Ishikawa (cell line): ENCODE measurements at regions not wholly inside any gene's neighbourhood (a gene's known extent, or its start where the extent isn't known, plus 50 kb on each side); places are given as distances from the start of the nearest gene placed in this dataset.

Experiments used
- CEBPB ChIP-seq: IDR thresholded peaks from 2 replicates; pipeline ENCODE4 v1.6.1; 2012
- CREB1 ChIP-seq: IDR thresholded peaks from 2 replicates; pipeline ENCODE4 v1.6.1; 2012; ENCODE audit warnings: low read depth
- EGR1 ChIP-seq: IDR thresholded peaks from 2 replicates; pipeline ENCODE4 v1.6.1; 2012
- EP300 ChIP-seq: IDR thresholded peaks from 2 replicates; pipeline ENCODE4 v1.6.1; 2012; ENCODE audit warnings: borderline replicate concordance
- FOXM1 ChIP-seq: IDR thresholded peaks from 2 replicates; pipeline ENCODE4 v1.6.1; 2012; ENCODE audit warnings: low read depth, borderline replicate concordance
- NFIC ChIP-seq: IDR thresholded peaks from 2 replicates; pipeline ENCODE4 v1.6.1; 2012
- RAD21 ChIP-seq: IDR thresholded peaks from 2 replicates; pipeline ENCODE4 v1.6.1; 2012; ENCODE audit warnings: low read depth
- TAF1 ChIP-seq: IDR thresholded peaks from 2 replicates; pipeline ENCODE4 v1.6.1; 2012; ENCODE audit warnings: low read depth, mild to moderate bottlenecking
- TCF12 ChIP-seq: IDR thresholded peaks from 2 replicates; pipeline ENCODE4 v1.6.1; 2012; ENCODE audit warnings: low read depth
- TEAD4 ChIP-seq: IDR thresholded peaks from 2 replicates; pipeline ENCODE4 v1.6.1; 2012
- YY1 ChIP-seq: IDR thresholded peaks from 2 replicates; pipeline ENCODE4 v1.6.1; 2012; ENCODE audit warnings: low read depth
- ZBTB7A ChIP-seq: IDR thresholded peaks from 2 replicates; pipeline ENCODE4 v1.6.1; 2012; ENCODE audit warnings: low read depth
- TF ChIP-seq, protein P1 (sequence below): IDR thresholded peaks from 2 replicates; pipeline ENCODE4 v1.6.1; 2012
- TF ChIP-seq, protein P2 (sequence below): IDR thresholded peaks from 2 replicates; pipeline ENCODE4 v1.6.1; 2012
- TF ChIP-seq, protein P3 (sequence below): IDR thresholded peaks from 2 replicates; pipeline ENCODE4 v1.6.1; 2012; ENCODE audit warnings: low read depth, mild to moderate bottlenecking

DNA sequence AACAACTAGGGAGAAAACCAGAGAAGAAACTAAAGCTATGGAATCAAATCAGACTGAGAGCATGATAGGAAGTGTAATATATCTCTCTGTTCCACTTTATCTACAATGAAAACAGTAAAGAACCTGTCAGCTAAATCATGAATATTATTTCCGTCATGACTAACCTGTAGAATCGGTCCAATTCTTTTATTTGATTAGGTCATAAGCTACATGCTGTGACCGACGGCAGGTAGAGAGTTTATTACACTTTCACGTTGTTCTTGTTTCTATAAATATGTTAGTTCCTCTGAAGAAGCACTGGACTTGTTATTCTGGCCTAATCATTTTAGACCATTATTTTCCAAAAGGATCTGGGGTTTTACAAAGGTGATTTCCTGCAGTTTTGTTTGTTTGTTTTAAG lies 91.1 kb downstream of the DMRTA1 start:
- TF ChIP-seq CEBPB (no peak), TAF1 (no peak), EP300 (no peak), ZBTB7A (no peak), TEAD4 (no peak), TCF12 (no peak), FOXM1 (no peak), YY1 (no peak), CREB1 (no peak), EGR1 (no peak), NFIC (no peak), RAD21 (no peak)
- TF ChIP-seq, protein P1, sequence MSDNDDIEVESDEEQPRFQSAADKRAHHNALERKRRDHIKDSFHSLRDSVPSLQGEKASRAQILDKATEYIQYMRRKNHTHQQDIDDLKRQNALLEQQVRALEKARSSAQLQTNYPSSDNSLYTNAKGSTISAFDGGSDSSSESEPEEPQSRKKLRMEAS: no peak
- TF ChIP-seq, protein P2, sequence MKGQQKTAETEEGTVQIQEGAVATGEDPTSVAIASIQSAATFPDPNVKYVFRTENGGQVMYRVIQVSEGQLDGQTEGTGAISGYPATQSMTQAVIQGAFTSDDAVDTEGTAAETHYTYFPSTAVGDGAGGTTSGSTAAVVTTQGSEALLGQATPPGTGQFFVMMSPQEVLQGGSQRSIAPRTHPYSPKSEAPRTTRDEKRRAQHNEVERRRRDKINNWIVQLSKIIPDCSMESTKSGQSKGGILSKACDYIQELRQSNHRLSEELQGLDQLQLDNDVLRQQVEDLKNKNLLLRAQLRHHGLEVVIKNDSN: no peak
- TF ChIP-seq, protein P3, sequence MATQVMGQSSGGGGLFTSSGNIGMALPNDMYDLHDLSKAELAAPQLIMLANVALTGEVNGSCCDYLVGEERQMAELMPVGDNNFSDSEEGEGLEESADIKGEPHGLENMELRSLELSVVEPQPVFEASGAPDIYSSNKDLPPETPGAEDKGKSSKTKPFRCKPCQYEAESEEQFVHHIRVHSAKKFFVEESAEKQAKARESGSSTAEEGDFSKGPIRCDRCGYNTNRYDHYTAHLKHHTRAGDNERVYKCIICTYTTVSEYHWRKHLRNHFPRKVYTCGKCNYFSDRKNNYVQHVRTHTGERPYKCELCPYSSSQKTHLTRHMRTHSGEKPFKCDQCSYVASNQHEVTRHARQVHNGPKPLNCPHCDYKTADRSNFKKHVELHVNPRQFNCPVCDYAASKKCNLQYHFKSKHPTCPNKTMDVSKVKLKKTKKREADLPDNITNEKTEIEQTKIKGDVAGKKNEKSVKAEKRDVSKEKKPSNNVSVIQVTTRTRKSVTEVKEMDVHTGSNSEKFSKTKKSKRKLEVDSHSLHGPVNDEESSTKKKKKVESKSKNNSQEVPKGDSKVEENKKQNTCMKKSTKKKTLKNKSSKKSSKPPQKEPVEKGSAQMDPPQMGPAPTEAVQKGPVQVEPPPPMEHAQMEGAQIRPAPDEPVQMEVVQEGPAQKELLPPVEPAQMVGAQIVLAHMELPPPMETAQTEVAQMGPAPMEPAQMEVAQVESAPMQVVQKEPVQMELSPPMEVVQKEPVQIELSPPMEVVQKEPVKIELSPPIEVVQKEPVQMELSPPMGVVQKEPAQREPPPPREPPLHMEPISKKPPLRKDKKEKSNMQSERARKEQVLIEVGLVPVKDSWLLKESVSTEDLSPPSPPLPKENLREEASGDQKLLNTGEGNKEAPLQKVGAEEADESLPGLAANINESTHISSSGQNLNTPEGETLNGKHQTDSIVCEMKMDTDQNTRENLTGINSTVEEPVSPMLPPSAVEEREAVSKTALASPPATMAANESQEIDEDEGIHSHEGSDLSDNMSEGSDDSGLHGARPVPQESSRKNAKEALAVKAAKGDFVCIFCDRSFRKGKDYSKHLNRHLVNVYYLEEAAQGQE: no peak

DNA sequence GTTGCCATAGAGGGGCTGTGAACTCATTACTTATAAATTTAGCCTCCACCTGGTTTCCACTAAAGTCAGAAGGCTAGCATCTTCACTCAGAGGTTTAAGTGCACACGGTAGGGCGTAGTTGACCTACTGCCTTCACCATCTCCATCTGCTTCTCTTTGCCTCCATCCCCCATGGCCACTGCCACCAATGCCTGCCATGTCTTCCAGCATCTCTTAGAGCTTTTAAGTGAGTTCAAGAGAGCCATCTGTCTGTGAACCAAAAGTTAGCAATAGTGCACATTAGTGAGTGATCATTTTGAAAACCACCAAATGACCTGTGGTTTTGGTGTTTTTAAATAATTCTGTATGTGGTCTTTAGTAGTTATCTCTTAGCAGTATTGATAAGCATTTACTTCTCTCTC lies 102.0 kb downstream of the DMRTA1 start:
- TF ChIP-seq RAD21: no peak
- TF ChIP-seq EGR1: no peak
- TF ChIP-seq ZBTB7A: no peak
- no peak for TF ChIP-seq NFIC
- TF ChIP-seq FOXM1: no peak

DNA sequence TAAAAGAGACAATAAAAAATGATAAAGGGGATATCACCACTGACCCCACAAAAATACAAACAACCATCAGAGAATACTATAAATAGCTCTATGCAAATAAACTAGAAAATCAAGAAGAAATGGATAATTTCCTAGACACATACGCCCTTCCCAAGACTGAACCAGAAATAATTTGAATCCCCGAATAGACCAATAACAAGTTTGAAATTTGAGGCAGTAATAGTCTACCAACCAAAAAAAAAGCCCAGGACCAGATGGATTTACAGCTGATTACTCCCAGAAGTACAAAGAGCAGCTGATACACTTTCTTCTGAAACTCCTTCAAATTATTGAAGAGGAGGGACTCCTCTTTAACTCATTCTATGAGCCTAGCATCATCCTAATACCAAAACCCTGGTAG lies 128.1 kb downstream of the DMRTA1 start:
- TF ChIP-seq, protein P2: no peak
- TF ChIP-seq YY1 (no peak), CEBPB (no peak), EGR1 (no peak), RAD21 (no peak), TCF12 (no peak), FOXM1 (no peak), EP300 (no peak), TEAD4 (no peak), CREB1 (no peak), ZBTB7A (no peak), TAF1 (no peak)
- TF ChIP-seq, protein P1: no peak

DNA sequence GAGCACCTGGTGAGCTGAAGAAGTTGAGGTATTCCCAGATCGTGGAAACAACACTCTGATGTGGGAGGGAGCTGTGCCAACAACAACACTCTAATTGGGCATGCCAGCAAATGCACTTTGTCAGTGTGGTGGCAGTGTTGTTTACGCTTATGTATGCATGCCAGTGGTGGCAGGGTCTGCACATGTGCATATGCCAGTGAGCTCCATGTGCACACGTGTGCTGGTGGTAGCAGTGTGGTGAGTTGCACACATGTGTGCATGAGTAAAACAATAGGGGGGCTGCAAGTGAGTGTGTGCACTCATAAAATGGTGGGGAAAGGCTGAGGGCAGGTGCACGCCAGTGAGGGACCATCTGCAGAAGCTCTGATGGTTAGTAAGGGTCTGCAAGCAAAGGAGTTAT lies 134.2 kb downstream of the DMRTA1 start:
- no peak for TF ChIP-seq CEBPB
- TF ChIP-seq EP300: no peak
- TF ChIP-seq NFIC: no peak
- TF ChIP-seq, protein P2: no peak
- no peak for TF ChIP-seq CREB1
- TF ChIP-seq YY1: no peak
- no peak for TF ChIP-seq FOXM1
- no peak for TF ChIP-seq ZBTB7A
- TF ChIP-seq TAF1: no peak

DNA sequence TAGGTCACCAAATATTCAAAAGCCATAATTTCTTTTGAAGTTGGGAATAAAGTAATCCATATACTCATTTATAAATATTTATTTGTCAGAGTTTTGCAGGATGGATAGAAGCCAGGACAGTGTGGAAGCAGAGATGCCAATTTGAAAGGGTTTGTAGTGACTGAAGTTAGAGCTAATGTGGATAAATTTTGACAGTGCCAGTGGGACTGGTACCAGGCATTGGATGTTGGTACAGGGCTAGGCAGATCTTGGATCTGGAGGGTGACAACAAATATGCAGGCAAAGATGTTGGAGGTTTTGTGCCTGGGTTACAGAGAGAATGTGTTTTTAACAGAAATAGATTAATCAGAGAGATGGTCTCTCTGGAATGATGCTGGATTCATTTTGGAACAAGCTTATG lies 135.6 kb downstream of the DMRTA1 start:
- TF ChIP-seq, protein P2: no peak
- TF ChIP-seq CREB1: no peak
- TF ChIP-seq TAF1: no peak

DNA sequence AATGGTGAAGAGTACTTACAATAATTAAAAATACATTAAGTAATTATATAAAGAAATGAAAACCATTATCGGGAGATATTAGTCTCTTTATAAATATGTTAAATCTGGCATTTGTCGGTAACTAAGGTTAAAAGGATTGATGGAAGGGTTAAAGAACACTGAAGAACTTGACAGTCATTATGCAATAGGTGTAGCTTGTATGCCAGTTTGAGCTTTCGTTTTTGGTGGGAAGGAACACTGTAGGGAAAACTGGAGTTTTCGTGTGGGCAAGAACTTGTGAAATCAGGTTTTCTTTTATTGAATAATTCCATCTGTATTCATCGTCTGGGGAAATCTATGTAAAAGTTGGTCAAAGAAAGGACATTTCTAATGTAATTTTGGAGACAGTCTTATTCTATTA lies 142.3 kb downstream of the DMRTA1 start:
- TF ChIP-seq ZBTB7A (no peak), FOXM1 (no peak), YY1 (no peak), EGR1 (no peak)
- TF ChIP-seq, protein P2: no peak

DNA sequence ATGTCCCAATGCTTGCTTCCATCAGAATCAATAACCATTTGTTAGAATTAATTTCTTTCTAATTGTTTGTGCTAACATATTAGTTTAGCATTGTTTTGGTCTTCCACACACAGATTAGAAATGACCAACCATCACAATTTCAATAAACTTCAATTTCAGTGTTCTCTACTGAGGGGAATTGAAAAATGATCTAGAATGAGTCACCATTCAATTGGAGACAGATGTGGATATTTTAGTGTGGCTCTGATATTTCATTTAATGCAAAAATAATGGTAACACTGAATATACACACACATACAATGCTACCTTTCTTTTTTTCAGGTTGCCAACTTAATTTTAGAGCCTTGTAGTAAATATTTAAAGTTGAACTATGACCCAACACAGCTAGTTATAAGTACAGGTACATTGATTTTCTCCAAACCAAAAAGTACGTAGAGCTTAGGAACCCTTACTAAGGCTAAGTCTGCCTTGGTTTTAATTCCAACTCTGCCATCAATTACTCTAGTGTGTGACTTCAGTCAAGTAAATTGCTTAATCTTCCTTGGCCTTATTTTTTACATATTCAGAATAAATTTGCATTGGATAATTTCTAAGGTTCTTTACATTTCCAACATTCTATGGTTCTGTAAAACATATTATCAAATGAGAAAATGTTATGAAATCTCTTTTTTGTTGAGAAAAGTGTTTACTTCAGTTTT lies 143.9 kb downstream of the DMRTA1 start:
- TF ChIP-seq YY1 (no peak), FOXM1 (no peak)
